Epidermal melanocyte (primary cell): ENCODE measurements at regions not wholly inside any gene's neighbourhood (a gene's known extent, or its start where the extent isn't known, plus 50 kb on each side); places are given as distances from the start of the nearest gene placed in this dataset.

ENCODE experiments used
- DNase-seq: peaks from one replicate; pipeline ENCODE4 v3.0.0; 2011; ENCODE audit warnings: low spot score; ENCODE audit not compliant: insufficient read length

GRCh38 chr3:171956181-171956683 is 83.1 kb upstream of the FNDC3B start:
- no peak for DNase-seq

- no peak for DNase-seq
These were observed 82.7 kb upstream of the FNDC3B start for GRCh38 chr3:171956705-171957104.

GRCh38 chr3:171959532-171960089 is 79.8 kb upstream of the FNDC3B start:
- DNase-seq, result no peak

GRCh38 chr3:171960159-171960558 is 79.2 kb upstream of the FNDC3B start:
- DNase-seq, result no peak

- DNase-seq, result no peak
These were observed 77.1 kb upstream of the FNDC3B start for GRCh38 chr3:171962137-171962720.

GRCh38 chr3:171963546-171963945 is 75.8 kb upstream of the FNDC3B start:
- no peak for DNase-seq

GRCh38 chr3:171965067-171965712 is 74.2 kb upstream of the FNDC3B start:
- no peak for DNase-seq

GRCh38 chr3:171966533-171967136 is 72.7 kb upstream of the FNDC3B start:
- no peak for DNase-seq

- DNase-seq, result peak; percentile 63
These were observed 72.1 kb upstream of the FNDC3B start for GRCh38 chr3:171967137-171967783.

GRCh38 chr3:171967932-171968678 is 71.3 kb upstream of the FNDC3B start:
- no peak for DNase-seq

- DNase-seq, result no peak
These were observed 69.0 kb upstream of the FNDC3B start for GRCh38 chr3:171970301-171970788.

GRCh38 chr3:171971919-171972514 is 67.4 kb upstream of the FNDC3B start:
- DNase-seq, result no peak

GRCh38 chr3:171972871-171973348 is 66.5 kb upstream of the FNDC3B start:
- DNase-seq, result no peak

GRCh38 chr3:171974986-171975837 is 64.2 kb upstream of the FNDC3B start:
- no peak for DNase-seq

- DNase-seq, result no peak
These were observed 62.9 kb upstream of the FNDC3B start for GRCh38 chr3:171976526-171976925.

- no peak for DNase-seq
These were observed 61.9 kb upstream of the FNDC3B start for GRCh38 chr3:171977441-171977840.

GRCh38 chr3:171977860-171978259 is 61.5 kb upstream of the FNDC3B start:
- no peak for DNase-seq

- no peak for DNase-seq
These were observed 61.0 kb upstream of the FNDC3B start for GRCh38 chr3:171978390-171978789.

GRCh38 chr3:171979081-171979480 is 60.3 kb upstream of the FNDC3B start:
- DNase-seq, result no peak
